Endothelial cell of umbilical vein (primary cell): ENCODE measurements at regions not wholly inside any gene's neighbourhood (a gene's known extent, or its start where the extent isn't known, plus 50 kb on each side); places are given as distances from the start of the nearest gene placed in this dataset.

Experiments
- BruUV-seq: library from RNA; stranded (reverse); fragments of 400-500 nt; replicated peaks from 2 replicates; lab custom pipeline; 2021; lab: Mats Ljungman, UMichigan
- CTCF ChIA-PET: fragments of 300-600, 350-600 bp; sonication (Branson Sonifier 250); formaldehyde crosslinking; loops from one replicate; lab custom pipeline; 2021; ENCODE audit warnings: antibody characterized with exemption, inconsistent platforms; lab: Charles Lee
- POLR2A ChIA-PET: fragments of 300-600, 350-600 bp; sonication (Branson Sonifier 250); formaldehyde crosslinking; loops from one replicate; lab custom pipeline; 2021; ENCODE audit warnings: antibody characterized with exemption, inconsistent platforms; lab: Charles Lee
- DNase-seq: peaks from one replicate; pipeline ENCODE4 v3.0.0-alpha.2; 2011; ENCODE audit warnings: low read depth, low spot score
- FAIRE-seq: peaks from 2 replicates; lab custom pipeline; 2011; peaks lifted over from hg19 to GRCh38; lab: Jason Lieb, UNC
- H2AFZ ChIP-seq: 2 replicates; pipeline ENCODE4 v1.6.0; 2012; ENCODE audit warnings: low read depth, low read length, control low read depth, inconsistent platforms
- H3K27ac ChIP-seq: 2 replicates; pipeline ENCODE4 v1.5.1; 2011; ENCODE audit warnings: low read depth, mild to moderate bottlenecking, control low read depth, low read length, moderate library complexity; ENCODE audit not compliant: insufficient read depth
- H3K27me3 ChIP-seq, 2 experiments: 2 replicates each; pipeline versions ENCODE4 v1.6.0 to v1.6.1; 2011; ENCODE audit warnings: low read length in 2 of 2, mixed read lengths in 1 of 2; ENCODE audit not compliant: control insufficient read depth in 2 of 2, insufficient read depth in 2 of 2
- H3K36me3 ChIP-seq, 2 experiments: 2 replicates in 1 of 2; 3 replicates in 1 of 2; pipeline ENCODE4 v1.5.1; 2011; ENCODE audit warnings: low read length in 2 of 2, mild to moderate bottlenecking in 1 of 2, moderate library complexity in 1 of 2; ENCODE audit not compliant: control insufficient read depth in 2 of 2, insufficient read depth in 2 of 2; ENCODE audit errors: extremely low read depth in 1 of 2
- H3K4me1 ChIP-seq: 3 replicates; pipeline ENCODE4 v1.5.1; 2011; ENCODE audit warnings: mild to moderate bottlenecking, low read length; ENCODE audit not compliant: control insufficient read depth, insufficient read depth; ENCODE audit errors: extremely low read depth
- H3K4me2 ChIP-seq: 2 replicates; pipeline ENCODE4 v1.6.1; 2011; ENCODE audit warnings: low read length, control low read depth, mixed read lengths; ENCODE audit not compliant: insufficient read depth
- H3K4me3 ChIP-seq, 3 experiments: fragments of 200-600 bp in 1 of 3; sonication (generic), shearing (Covaris generic) in 1 of 3; replicated peaks in 1 of 3; 2 replicates each; pipeline ENCODE4 v1.5.1; 2011 to 2016; ENCODE audit warnings: control low read depth in 3 of 3, low read length in 3 of 3, mild to moderate bottlenecking in 2 of 3, inconsistent platforms in 1 of 3, low read depth in 1 of 3, moderate library complexity in 1 of 3; ENCODE audit not compliant: insufficient read depth in 1 of 3
- H3K79me2 ChIP-seq: 2 replicates; pipeline ENCODE4 v1.6.0; 2012; ENCODE audit warnings: low read length, inconsistent platforms; ENCODE audit not compliant: control insufficient read depth, insufficient read depth
- H3K9ac ChIP-seq: replicated peaks from 2 replicates; pipeline ENCODE3; 2011; ENCODE audit warnings: low read length, control low read depth; ENCODE audit not compliant: insufficient read depth; ENCODE audit errors: extremely low read depth
- H3K9me1 ChIP-seq: replicated peaks from 3 replicates; pipeline ENCODE4 v1.6.0; 2011; ENCODE audit warnings: mild to moderate bottlenecking, low read length; ENCODE audit not compliant: control insufficient read depth, insufficient read depth; ENCODE audit errors: extremely low read depth
- H3K9me3 ChIP-seq: replicated peaks from 2 replicates; pipeline ENCODE4 v1.5.1; 2012; ENCODE audit warnings: low read length, inconsistent platforms; ENCODE audit not compliant: control insufficient read depth, insufficient read depth
- H4K20me1 ChIP-seq: replicated peaks from 2 replicates; pipeline ENCODE3; 2011; ENCODE audit warnings: mild to moderate bottlenecking, low read length; ENCODE audit not compliant: control insufficient read depth, insufficient read depth; ENCODE audit errors: extremely low read depth
- EZH2 ChIP-seq: IDR thresholded peaks from 2 replicates; pipeline ENCODE4 v1.6.1; 2012; ENCODE audit warnings: borderline replicate concordance, low read depth, mild to moderate bottlenecking, moderate library complexity, low read length, inconsistent platforms; ENCODE audit not compliant: severe bottlenecking
- FOS ChIP-seq: IDR thresholded peaks from 2 replicates; pipeline ENCODE4 v1.6.1; 2011; ENCODE audit warnings: mild to moderate bottlenecking, low read length, moderate library complexity, borderline replicate concordance; ENCODE audit not compliant: insufficient read depth
- GATA2 ChIP-seq: IDR thresholded peaks from 2 replicates; pipeline ENCODE4 v1.7.0; 2011; ENCODE audit warnings: low read depth, mild to moderate bottlenecking, moderate library complexity, mixed read lengths, low read length; ENCODE audit not compliant: insufficient read length, insufficient read depth
- JUN ChIP-seq: IDR thresholded peaks from 2 replicates; pipeline ENCODE4 v1.6.1; 2011; ENCODE audit warnings: borderline replicate concordance, low read depth; ENCODE audit not compliant: insufficient read length, insufficient read depth
- MYC ChIP-seq: IDR thresholded peaks from one replicate; pipeline ENCODE4 v1.6.1; 2011; ENCODE audit warnings: mild to moderate bottlenecking, low read depth, low read length
- POLR2A ChIP-seq: IDR thresholded peaks from 2 replicates; pipeline ENCODE4 v1.6.1; 2012; ENCODE audit warnings: low read depth, mild to moderate bottlenecking, control low read depth, low read length
- POLR2AphosphoS5 ChIP-seq: IDR thresholded peaks from 2 replicates; pipeline ENCODE4 v1.6.1; 2012; ENCODE audit warnings: low read depth, mild to moderate bottlenecking, control low read depth, low read length, moderate library complexity; ENCODE audit not compliant: insufficient read depth
- dilution Hi-C: fragments of 300-500 bp; cut with MboI; formaldehyde crosslinking; loops from one replicate; pipeline ENCODE4 v1.15.0; 2019; ENCODE audit warnings: low sequenced_read_pairs; ENCODE audit not compliant: extremely low pct_ligation_motif_present
- intact Hi-C: fragments of 100-400 bp; cut with micrococcal nuclease; formaldehyde crosslinking; loops from one replicate; pipeline ENCODE4 v1.10.0; 2022
- TF ChIP-seq, protein P1 (sequence below), 2 donors: IDR thresholded peaks; 1 replicate in 1 of 2; 2 replicates in 1 of 2; pipeline ENCODE4 v1.5.1; 2011; ENCODE audit warnings: low read length in 2 of 2, mild to moderate bottlenecking in 2 of 2, moderate library complexity in 2 of 2, control low read depth in 1 of 2, inconsistent platforms in 1 of 2, low read depth in 1 of 2; ENCODE audit not compliant: insufficient read depth in 1 of 2; ENCODE audit errors: extremely low read depth in 1 of 2
- TF ChIP-seq, protein P2 (sequence below): IDR thresholded peaks from 2 replicates; pipeline ENCODE4 v1.6.1; 2011; ENCODE audit not compliant: insufficient read depth, insufficient read length

DNA sequence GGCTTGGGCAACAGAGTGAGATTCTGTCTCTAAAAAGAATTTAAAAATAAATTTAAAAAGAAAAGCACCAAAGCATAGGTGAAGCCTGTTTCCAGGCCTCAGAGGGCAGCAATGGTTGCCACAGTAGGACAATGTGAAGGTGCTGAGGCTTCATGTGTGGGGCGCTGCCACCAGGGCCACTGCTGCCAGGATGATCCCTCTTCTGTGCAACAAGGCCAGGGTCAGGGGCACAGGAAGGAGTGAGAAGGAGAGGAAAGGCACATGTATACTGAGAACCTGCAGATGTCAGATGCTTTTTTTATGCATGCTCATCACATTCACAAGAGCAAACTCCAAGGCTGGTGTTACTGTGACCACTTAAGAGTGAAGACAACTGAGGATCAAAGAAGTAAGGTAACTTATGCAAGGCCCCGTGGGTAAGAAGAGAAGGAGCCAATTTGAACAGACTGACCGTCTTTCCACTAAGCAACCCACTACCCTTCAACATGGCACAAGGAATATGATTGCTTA lies 79.7 kb upstream of the ACKR3 start:
- Histone ChIP-seq H3K27ac (no peak overlapping the region), H2AFZ (no peak overlapping the region), H3K9me1 (no peaks in the 10 kb centered on the region), H3K9ac (no peak overlapping the region), H3K4me3 (no peak overlapping the region), H3K36me3 (no peaks in the 10 kb centered on the region), H3K4me2 (no peak overlapping the region), H3K27me3 (no peaks in the 10 kb centered on the region), H3K79me2 (no peaks in the 10 kb centered on the region), H4K20me1 (no peaks in the 10 kb centered on the region), H3K4me1 (no peaks in the 10 kb centered on the region), H3K9me3 (no peaks in the 10 kb centered on the region)
- no TSS peak for BruUV-seq
- no peak for FAIRE-seq
- ChIA-PET POLR2A (no interaction called here), CTCF (no interaction called here)
- no peak for TF ChIP-seq FOS
- TF ChIP-seq MYC: no peak
- TF ChIP-seq, protein P1, sequence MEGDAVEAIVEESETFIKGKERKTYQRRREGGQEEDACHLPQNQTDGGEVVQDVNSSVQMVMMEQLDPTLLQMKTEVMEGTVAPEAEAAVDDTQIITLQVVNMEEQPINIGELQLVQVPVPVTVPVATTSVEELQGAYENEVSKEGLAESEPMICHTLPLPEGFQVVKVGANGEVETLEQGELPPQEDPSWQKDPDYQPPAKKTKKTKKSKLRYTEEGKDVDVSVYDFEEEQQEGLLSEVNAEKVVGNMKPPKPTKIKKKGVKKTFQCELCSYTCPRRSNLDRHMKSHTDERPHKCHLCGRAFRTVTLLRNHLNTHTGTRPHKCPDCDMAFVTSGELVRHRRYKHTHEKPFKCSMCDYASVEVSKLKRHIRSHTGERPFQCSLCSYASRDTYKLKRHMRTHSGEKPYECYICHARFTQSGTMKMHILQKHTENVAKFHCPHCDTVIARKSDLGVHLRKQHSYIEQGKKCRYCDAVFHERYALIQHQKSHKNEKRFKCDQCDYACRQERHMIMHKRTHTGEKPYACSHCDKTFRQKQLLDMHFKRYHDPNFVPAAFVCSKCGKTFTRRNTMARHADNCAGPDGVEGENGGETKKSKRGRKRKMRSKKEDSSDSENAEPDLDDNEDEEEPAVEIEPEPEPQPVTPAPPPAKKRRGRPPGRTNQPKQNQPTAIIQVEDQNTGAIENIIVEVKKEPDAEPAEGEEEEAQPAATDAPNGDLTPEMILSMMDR (IDR thresholded peaks at IDR 0.05; ENCODE audit: extremely low read depth in 1 of 2, insufficient read depth in 1 of 2, low read depth in 1 of 2, low read length in 2 of 2): no peak
- dilution Hi-C loops: no loop called here
- intact Hi-C loops: no loop called here
- DNase-seq: no peak

DNA sequence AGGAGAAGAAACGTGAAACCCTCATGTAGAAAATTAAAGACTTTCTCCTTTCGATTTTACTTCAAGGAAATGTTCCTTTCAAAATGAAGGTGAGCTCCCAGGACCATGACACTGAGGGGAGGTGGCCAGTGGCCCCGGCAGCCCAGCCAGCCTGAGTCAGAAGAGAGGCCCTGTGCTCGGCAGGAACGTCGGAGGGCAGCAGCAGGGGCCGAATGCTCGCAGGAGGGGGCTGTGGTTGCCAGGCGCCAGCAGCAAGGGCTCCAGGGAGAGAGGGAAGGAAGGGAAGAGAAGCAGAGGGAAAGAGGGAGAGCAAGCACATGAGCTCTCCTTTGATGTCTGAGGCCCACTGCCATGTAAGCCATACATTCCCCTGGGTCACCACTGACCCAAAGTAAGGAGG lies 73.3 kb upstream of the ACKR3 start:
- no peak for DNase-seq
- H3K9ac ChIP-seq: no peak overlapping the region
- H3K4me3 ChIP-seq: no peak overlapping the region
- TF ChIP-seq GATA2 (no peak), MYC (no peak), JUN (no peak), EZH2 (no peak), POLR2A (no peak), POLR2AphosphoS5 (no peak), FOS (no peak)
- TF ChIP-seq, protein P1 (IDR thresholded peaks at IDR 0.05; ENCODE audit: extremely low read depth in 1 of 2, insufficient read depth in 1 of 2, low read depth in 1 of 2, low read length in 2 of 2): no peak
- TF ChIP-seq, protein P2, sequence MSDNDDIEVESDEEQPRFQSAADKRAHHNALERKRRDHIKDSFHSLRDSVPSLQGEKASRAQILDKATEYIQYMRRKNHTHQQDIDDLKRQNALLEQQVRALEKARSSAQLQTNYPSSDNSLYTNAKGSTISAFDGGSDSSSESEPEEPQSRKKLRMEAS: no peak
- no peaks in the 10 kb centered on the region for H3K4me1 ChIP-seq
- no peaks in the 10 kb centered on the region for H3K27me3 ChIP-seq
- H3K4me2 ChIP-seq: no peak overlapping the region
- H3K36me3 ChIP-seq: no peaks in the 10 kb centered on the region
- no peak overlapping the region for H2AFZ ChIP-seq
- intact Hi-C loops (no loop called here), dilution Hi-C loops (no loop called here)
- no TSS peak for BruUV-seq
- POLR2A ChIA-PET: no interaction called here
- CTCF ChIA-PET: no interaction called here
- no peak overlapping the region for H3K27ac ChIP-seq
- no peaks in the 10 kb centered on the region for H3K9me1 ChIP-seq
- no peaks in the 10 kb centered on the region for H3K79me2 ChIP-seq
- no peaks in the 10 kb centered on the region for H4K20me1 ChIP-seq
- no peak for FAIRE-seq
- no peaks in the 10 kb centered on the region for H3K9me3 ChIP-seq
